ENCODE measurements at regions not wholly inside any gene's neighbourhood (a gene's known extent, or its start where the extent isn't known, plus 50 kb on each side); places are given as distances from the start of the nearest gene placed in this dataset.

DNA sequence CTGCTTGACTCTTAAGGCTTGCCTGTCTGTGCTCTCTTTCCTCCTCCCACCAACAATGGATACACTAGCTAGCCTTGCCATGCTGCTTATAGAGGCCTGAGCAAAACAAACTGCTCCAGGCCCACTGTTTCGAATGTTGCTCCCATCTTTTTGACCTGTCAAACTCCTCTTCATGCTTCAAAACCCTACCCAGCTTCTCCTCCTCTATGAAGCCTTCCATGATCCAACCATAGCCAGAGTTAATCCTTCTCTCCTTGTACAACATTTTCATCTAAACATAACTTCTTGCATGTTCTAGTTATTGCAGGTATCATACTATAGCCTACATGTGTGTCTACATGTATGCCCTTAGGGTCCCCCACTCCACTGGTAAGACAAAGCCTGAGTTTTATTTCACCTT is 426.7 kb upstream of the MGMT start:
- no peak for TF ChIP-seq POLR2A (IDR thresholded peaks at IDR 0.05)
- TF ChIP-seq, protein P1, sequence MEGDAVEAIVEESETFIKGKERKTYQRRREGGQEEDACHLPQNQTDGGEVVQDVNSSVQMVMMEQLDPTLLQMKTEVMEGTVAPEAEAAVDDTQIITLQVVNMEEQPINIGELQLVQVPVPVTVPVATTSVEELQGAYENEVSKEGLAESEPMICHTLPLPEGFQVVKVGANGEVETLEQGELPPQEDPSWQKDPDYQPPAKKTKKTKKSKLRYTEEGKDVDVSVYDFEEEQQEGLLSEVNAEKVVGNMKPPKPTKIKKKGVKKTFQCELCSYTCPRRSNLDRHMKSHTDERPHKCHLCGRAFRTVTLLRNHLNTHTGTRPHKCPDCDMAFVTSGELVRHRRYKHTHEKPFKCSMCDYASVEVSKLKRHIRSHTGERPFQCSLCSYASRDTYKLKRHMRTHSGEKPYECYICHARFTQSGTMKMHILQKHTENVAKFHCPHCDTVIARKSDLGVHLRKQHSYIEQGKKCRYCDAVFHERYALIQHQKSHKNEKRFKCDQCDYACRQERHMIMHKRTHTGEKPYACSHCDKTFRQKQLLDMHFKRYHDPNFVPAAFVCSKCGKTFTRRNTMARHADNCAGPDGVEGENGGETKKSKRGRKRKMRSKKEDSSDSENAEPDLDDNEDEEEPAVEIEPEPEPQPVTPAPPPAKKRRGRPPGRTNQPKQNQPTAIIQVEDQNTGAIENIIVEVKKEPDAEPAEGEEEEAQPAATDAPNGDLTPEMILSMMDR (IDR thresholded peaks at IDR 0.05): no peak

All from sigmoid colon (tissue), 3 donors.